Breast epithelium (tissue), 3 donors: ENCODE measurements at regions not wholly inside any gene's neighbourhood (a gene's known extent, or its start where the extent isn't known, plus 50 kb on each side); places are given as distances from the start of the nearest gene placed in this dataset.

Source experiments
- POLR2A ChIP-seq: fragments of 450-650 bp; IDR thresholded peaks from one replicate; pipeline ENCODE4 v1.6.1; 2016; ENCODE audit warnings: antibody characterized with exemption, mild to moderate bottlenecking, moderate library complexity
- TF ChIP-seq, protein P1 (sequence below), 3 donors: fragments of 450-650 bp; IDR thresholded peaks; one replicate each; pipeline ENCODE4 v1.5.1; 2016 to 2017; ENCODE audit warnings: antibody characterized with exemption in 3 of 3, mild to moderate bottlenecking in 3 of 3, moderate library complexity in 3 of 3

- TF ChIP-seq, protein P1, sequence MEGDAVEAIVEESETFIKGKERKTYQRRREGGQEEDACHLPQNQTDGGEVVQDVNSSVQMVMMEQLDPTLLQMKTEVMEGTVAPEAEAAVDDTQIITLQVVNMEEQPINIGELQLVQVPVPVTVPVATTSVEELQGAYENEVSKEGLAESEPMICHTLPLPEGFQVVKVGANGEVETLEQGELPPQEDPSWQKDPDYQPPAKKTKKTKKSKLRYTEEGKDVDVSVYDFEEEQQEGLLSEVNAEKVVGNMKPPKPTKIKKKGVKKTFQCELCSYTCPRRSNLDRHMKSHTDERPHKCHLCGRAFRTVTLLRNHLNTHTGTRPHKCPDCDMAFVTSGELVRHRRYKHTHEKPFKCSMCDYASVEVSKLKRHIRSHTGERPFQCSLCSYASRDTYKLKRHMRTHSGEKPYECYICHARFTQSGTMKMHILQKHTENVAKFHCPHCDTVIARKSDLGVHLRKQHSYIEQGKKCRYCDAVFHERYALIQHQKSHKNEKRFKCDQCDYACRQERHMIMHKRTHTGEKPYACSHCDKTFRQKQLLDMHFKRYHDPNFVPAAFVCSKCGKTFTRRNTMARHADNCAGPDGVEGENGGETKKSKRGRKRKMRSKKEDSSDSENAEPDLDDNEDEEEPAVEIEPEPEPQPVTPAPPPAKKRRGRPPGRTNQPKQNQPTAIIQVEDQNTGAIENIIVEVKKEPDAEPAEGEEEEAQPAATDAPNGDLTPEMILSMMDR (IDR thresholded peaks at IDR 0.05) = no peak
- TF ChIP-seq POLR2A = no peak
Observed at GRCh38 chr9:79813258-79813638, 241.5 kb downstream of the TLE4 start.
